ENCODE measurements at regions not wholly inside any gene's neighbourhood (a gene's known extent, or its start where the extent isn't known, plus 50 kb on each side); places are given as distances from the start of the nearest gene placed in this dataset.

DNA sequence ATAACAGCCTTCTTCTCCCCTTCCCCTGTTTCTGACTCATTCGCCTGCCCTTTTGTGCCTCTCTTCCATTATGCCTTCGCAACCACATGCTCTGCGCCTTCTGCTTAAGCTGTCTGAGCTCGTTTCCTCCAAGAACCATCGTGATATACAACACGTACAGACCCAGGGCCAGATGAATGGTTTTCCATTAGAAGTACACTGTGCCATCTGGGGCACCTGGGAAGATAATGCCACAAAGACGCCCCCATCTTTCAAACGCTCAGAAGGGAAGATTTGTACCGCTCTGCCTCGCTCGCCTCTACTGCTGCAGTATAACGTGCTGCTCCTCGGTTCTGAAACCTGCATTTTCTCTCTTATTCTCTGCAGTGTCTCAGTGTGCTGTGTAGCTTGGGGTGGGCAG, 470.9 kb upstream of the STXBP6 start:
- H3K36me3 ChIP-seq = no peaks in the 10 kb centered on the region
- H3K27ac ChIP-seq = no peak overlapping the region
- H3K4me1 ChIP-seq = no peaks in the 10 kb centered on the region
- WGBS, 2 donors = 85 to 89% methylated on average over 10 to 13 of the region's 13 CpGs
- DNase-seq = no peak
- no peaks in the 10 kb centered on the region for H3K27me3 ChIP-seq
- no peaks in the 10 kb centered on the region for H3K9me3 ChIP-seq
- no peak overlapping the region for H3K4me3 ChIP-seq
- intact Hi-C loops (cut with DNase I) = no loop called here
- TF ChIP-seq, protein P1, sequence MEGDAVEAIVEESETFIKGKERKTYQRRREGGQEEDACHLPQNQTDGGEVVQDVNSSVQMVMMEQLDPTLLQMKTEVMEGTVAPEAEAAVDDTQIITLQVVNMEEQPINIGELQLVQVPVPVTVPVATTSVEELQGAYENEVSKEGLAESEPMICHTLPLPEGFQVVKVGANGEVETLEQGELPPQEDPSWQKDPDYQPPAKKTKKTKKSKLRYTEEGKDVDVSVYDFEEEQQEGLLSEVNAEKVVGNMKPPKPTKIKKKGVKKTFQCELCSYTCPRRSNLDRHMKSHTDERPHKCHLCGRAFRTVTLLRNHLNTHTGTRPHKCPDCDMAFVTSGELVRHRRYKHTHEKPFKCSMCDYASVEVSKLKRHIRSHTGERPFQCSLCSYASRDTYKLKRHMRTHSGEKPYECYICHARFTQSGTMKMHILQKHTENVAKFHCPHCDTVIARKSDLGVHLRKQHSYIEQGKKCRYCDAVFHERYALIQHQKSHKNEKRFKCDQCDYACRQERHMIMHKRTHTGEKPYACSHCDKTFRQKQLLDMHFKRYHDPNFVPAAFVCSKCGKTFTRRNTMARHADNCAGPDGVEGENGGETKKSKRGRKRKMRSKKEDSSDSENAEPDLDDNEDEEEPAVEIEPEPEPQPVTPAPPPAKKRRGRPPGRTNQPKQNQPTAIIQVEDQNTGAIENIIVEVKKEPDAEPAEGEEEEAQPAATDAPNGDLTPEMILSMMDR (IDR thresholded peaks at IDR 0.05) = no peak
- TF ChIP-seq POLR2A (IDR thresholded peaks at IDR 0.05) = no peak

DNA sequence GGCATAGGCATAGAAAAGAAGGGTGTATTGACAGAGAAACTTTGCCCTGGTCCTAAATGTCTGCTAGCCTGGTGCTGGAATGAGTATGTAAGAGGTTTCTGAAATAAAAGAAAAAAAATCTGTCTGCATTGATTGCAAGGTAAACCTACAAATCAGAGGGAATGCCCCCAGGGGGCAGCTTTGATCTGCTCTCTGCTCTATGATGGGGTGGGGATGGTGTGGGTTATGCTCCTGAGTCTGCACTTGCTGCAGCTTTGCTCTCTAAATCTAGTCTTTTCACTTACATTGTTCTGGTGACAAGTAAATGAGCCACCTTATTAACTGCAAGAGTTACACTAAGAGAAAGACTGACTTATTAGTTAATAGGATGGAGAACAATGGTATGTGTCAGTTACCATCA, 468.4 kb upstream of the STXBP6 start:
- H3K27ac ChIP-seq = no peak overlapping the region
- H3K36me3 ChIP-seq = no peaks in the 10 kb centered on the region
- H3K9me3 ChIP-seq = no peaks in the 10 kb centered on the region
- no peaks in the 10 kb centered on the region for H3K27me3 ChIP-seq
- no peak for DNase-seq
- TF ChIP-seq, protein P1 (IDR thresholded peaks at IDR 0.05) = no peak
- TF ChIP-seq POLR2A (IDR thresholded peaks at IDR 0.05) = no peak
- no peaks in the 10 kb centered on the region for H3K4me1 ChIP-seq
- intact Hi-C loops (cut with DNase I) = no loop called here
- H3K4me3 ChIP-seq = no peak overlapping the region

DNA sequence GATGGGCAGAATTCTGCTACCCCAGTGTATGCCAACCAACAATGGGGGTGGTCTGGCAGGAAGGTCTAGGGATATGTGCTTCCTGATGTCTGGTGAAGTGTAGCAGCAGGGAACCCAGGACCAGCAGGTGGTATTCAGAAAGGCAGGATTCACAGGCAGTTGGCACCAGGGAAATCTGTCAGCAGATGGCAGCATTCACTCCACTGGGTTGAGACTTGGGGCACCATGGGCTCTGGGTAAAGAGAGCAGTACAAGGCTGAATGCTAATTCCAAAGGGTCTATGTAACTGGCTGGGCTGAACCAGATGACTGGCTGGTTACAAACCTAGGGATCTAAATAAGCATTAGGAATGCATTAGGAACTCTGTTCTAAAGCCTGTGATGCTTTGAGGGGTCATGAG, 466.9 kb upstream of the STXBP6 start:
- Histone ChIP-seq H3K27me3 (no peaks in the 10 kb centered on the region), H3K4me3 (no peak overlapping the region), H3K27ac (no peak overlapping the region), H3K4me1 (no peaks in the 10 kb centered on the region), H3K36me3 (no peaks in the 10 kb centered on the region), H3K9me3 (no peaks in the 10 kb centered on the region)
- DNase-seq = no peak
- no peak for TF ChIP-seq POLR2A (IDR thresholded peaks at IDR 0.05)
- TF ChIP-seq, protein P1 (IDR thresholded peaks at IDR 0.05) = no peak
- intact Hi-C loops (cut with DNase I) = no loop called here

DNA sequence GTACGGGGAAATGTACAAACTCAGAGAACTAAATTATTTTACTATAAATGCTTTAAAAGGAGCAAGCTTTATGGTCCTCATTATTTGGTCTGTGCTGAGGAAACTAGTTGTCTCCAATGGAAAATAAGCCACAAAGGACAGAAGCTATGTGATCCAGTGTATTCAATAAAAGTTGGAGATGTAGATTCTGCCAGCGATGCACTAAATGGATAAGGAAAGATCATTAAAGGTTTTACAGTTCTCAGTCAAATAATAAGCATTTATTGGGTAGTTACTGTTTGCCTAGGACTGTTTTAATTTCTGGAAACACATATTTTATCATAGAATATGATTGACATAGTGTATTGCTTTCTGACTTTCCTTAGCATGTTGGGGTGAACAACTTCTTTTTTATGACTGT, 458.9 kb upstream of the STXBP6 start:
- no peak overlapping the region for H3K27ac ChIP-seq
- no peaks in the 10 kb centered on the region for H3K4me1 ChIP-seq
- H3K27me3 ChIP-seq = no peaks in the 10 kb centered on the region
- no peaks in the 10 kb centered on the region for H3K36me3 ChIP-seq
- H3K9me3 ChIP-seq = no peaks in the 10 kb centered on the region
- H3K4me3 ChIP-seq = no peak overlapping the region
- DNase-seq = no peak
- intact Hi-C loops (cut with DNase I) = no loop called here
- 81 to 83% methylated on average over 2 of the region's 2 CpGs for WGBS, 2 donors
- no peak for TF ChIP-seq POLR2A (IDR thresholded peaks at IDR 0.05)
- TF ChIP-seq, protein P1 (IDR thresholded peaks at IDR 0.05) = no peak

DNA sequence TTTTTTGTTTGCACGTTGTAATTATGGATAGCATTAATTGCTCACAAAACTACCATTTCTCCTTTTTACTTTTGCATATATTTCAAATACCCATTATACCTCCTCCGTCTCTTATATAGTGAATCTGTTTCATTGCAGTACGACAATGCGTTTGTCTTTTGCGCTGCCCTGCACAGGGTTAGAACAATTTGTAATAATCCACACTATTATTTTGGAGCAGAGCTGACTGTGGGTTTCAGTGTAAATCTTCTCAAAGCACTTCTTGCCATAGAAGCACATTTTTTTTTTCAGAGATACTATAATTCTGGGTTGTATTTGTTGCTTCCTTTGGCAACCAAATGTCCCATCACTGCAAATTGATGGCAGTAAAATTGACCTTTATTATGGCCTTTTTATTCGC, 451.8 kb upstream of the STXBP6 start:
- intact Hi-C loops (cut with DNase I) = no loop called here
- Histone ChIP-seq H3K27ac (no peak overlapping the region), H3K4me3 (no peak overlapping the region), H3K27me3 (no peaks in the 10 kb centered on the region), H3K4me1 (no peaks in the 10 kb centered on the region), H3K36me3 (no peaks in the 10 kb centered on the region), H3K9me3 (no peaks in the 10 kb centered on the region)
- no peak for DNase-seq
- 86 to 89% methylated on average over 6 of the region's 6 CpGs for WGBS, 2 donors
- TF ChIP-seq, protein P1 (IDR thresholded peaks at IDR 0.05) = no peak
- no peak for TF ChIP-seq POLR2A (IDR thresholded peaks at IDR 0.05)
